ENCODE measurements at regions not wholly inside any gene's neighbourhood (a gene's known extent, or its start where the extent isn't known, plus 50 kb on each side); places are given as distances from the start of the nearest gene placed in this dataset.

DNA sequence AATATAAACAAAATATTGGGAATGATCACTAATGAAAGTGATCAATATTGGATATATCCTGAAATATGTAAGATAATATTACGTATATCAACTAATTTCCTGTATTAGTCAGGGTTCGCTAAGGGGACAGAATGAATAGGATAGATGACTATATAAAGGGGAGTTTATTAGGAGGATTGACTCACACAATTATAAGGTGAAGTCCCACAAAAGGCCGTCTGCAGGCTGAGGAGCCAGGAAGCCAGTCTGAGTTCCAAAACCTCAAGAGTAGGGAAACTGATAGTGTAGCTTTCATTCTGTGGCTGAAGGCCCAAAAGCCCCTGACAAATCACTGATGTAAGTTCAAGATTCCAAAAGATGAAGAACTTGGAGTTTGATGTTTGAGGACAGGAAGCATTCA lies 561.1 kb downstream of the PRDM9 start:
- TF ChIP-seq PRPF4 (IDR thresholded peaks at IDR 0.05; ENCODE audit: low read depth, low read length, poor library complexity, severe bottlenecking) (no peak), GZF1 (CRISPR knock-in tag; IDR thresholded peaks at IDR 0.05) (no peak), CC2D1A (CRISPR knock-in tag; IDR thresholded peaks at IDR 0.05) (no peak), ZNF251 (CRISPR knock-in tag; IDR thresholded peaks at IDR 0.05) (no peak), ZNF546 (CRISPR knock-in tag; conservative IDR thresholded peaks at IDR 0.05) (no peak), MAFK (conservative IDR thresholded peaks at IDR 0.05 in 1 of 2, IDR thresholded peaks at IDR 0.05 in 1 of 2; ENCODE audit: low read length in 2 of 2) (no peak)

Data from HepG2 (cell line).